GM19351 (cell line): ENCODE measurements at regions not wholly inside any gene's neighbourhood (a gene's known extent, or its start where the extent isn't known, plus 50 kb on each side); places are given as distances from the start of the nearest gene placed in this dataset.
"Not testable (repeated sequence)": the region's sequence is repeated elsewhere in the genome, so short reads cannot be mapped to it uniquely, and the experiment has no call there.

ENCODE experiments used
- ATAC-seq: cut with Tn5 transposase; IDR thresholded peaks from one replicate; pipeline ENCODE4 v1.9.1; 2021; ENCODE audit warnings: mild to moderate bottlenecking, moderate library complexity; ENCODE audit not compliant: unreplicated experiment

- no peak for ATAC-seq
These were observed 188.1 kb downstream of the ACTR3B start for GRCh38 chr7:152947686-152948085.

- no peak for ATAC-seq
These were observed 189.7 kb downstream of the ACTR3B start for GRCh38 chr7:152949253-152949652.

- no peak for ATAC-seq
These were observed 190.2 kb downstream of the ACTR3B start for GRCh38 chr7:152949790-152950189.

- ATAC-seq = no peak
These were observed 196.5 kb downstream of the ACTR3B start for GRCh38 chr7:152956006-152956405.

GRCh38 chr7:152959610-152960009 lies 200.1 kb downstream of the ACTR3B start:
- ATAC-seq = no peak

- not testable (repeated sequence) for ATAC-seq
These were observed 202.2 kb downstream of the ACTR3B start for GRCh38 chr7:152961796-152962195.

GRCh38 chr7:152966189-152966588 lies 206.6 kb downstream of the ACTR3B start:
- ATAC-seq = no peak

GRCh38 chr7:152967958-152968357 lies 208.4 kb downstream of the ACTR3B start:
- ATAC-seq = no peak

GRCh38 chr7:152968514-152968913 lies 209.0 kb downstream of the ACTR3B start:
- no peak for ATAC-seq

GRCh38 chr7:152969335-152969734 lies 209.8 kb downstream of the ACTR3B start:
- no peak for ATAC-seq

- no peak for ATAC-seq
These were observed 210.3 kb downstream of the ACTR3B start for GRCh38 chr7:152969839-152970238.

- ATAC-seq = no peak
These were observed 210.9 kb downstream of the ACTR3B start for GRCh38 chr7:152970481-152970880.

- no peak for ATAC-seq
These were observed 215.0 kb downstream of the ACTR3B start for GRCh38 chr7:152974577-152974976.

GRCh38 chr7:152975076-152975475 lies 215.5 kb downstream of the ACTR3B start:
- no peak for ATAC-seq

- no peak for ATAC-seq
These were observed 219.8 kb downstream of the ACTR3B start for GRCh38 chr7:152979376-152979775.

GRCh38 chr7:152984421-152984820 lies 224.9 kb downstream of the ACTR3B start:
- ATAC-seq = no peak

GRCh38 chr7:152986376-152986775 lies 226.8 kb downstream of the ACTR3B start:
- ATAC-seq = no peak

GRCh38 chr7:152987656-152988055 lies 228.1 kb downstream of the ACTR3B start:
- ATAC-seq = no peak

GRCh38 chr7:152989889-152990380 lies 230.4 kb downstream of the ACTR3B start:
- no peak for ATAC-seq

GRCh38 chr7:152998420-152998819 lies 238.9 kb downstream of the ACTR3B start:
- ATAC-seq = no peak

- no peak for ATAC-seq
These were observed 242.6 kb downstream of the ACTR3B start for GRCh38 chr7:153002115-153002514.

GRCh38 chr7:153002572-153002971 lies 243.0 kb downstream of the ACTR3B start:
- ATAC-seq = no peak

GRCh38 chr7:153004341-153004740 lies 244.8 kb downstream of the ACTR3B start:
- no peak for ATAC-seq
